ENCODE measurements at regions not wholly inside any gene's neighbourhood (a gene's known extent, or its start where the extent isn't known, plus 50 kb on each side); places are given as distances from the start of the nearest gene placed in this dataset.
"Not testable (repeated sequence)": the region's sequence is repeated elsewhere in the genome, so short reads cannot be mapped to it uniquely, and the experiment has no call there.

- no peak for ATAC-seq
- no peak for TF ChIP-seq CTCF (IDR thresholded peaks at IDR 0.05)
- no peak overlapping the region for H3K4me3 ChIP-seq
- intact Hi-C loops (cut with DNase I), result no loop called here
- no peak for DNase-seq
- H3K27me3 ChIP-seq, result no peaks in the 10 kb centered on the region
- no peak overlapping the region for H3K27ac ChIP-seq
- no peaks in the 10 kb centered on the region for H3K4me1 ChIP-seq
- H3K9me3 ChIP-seq, result peaks cover 0 to 17% of the 10 kb centered on the region in 2 donors
- no peaks in the 10 kb centered on the region for H3K36me3 ChIP-seq
Measured at GRCh38 chr7:119842786-119843185, 430.2 kb upstream of the KCND2 start.

DNA sequence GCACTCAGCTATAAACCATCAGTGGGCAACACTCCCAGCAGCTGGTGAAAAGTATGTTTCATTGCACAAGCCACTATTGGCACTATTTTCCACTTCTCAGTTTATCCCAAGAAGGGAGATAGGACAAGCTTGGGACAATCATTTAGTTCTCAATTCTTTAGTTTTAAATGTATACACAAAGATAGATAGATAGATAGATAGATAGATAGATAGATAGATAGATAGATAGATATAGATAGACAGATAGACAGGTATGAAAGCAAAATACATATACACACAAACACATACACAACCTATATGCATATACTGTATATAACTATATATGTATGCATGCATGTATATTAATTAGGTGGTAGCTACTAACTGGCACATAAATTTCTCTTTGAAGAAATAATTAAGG lies 411.6 kb upstream of the KCND2 start:
- intact Hi-C loops (cut with DNase I), result no loop called here
- Histone ChIP-seq H3K27ac (no peak overlapping the region), H3K36me3 (no peaks in the 10 kb centered on the region), H3K4me3 (no peak overlapping the region), H3K9me3 (peaks cover 0 to 3% of the 10 kb centered on the region in 2 donors), H3K4me1 (no peaks in the 10 kb centered on the region), H3K27me3 (no peaks in the 10 kb centered on the region)
- DNase-seq, result no peak
- no peak for ATAC-seq
- no peak for TF ChIP-seq CTCF (IDR thresholded peaks at IDR 0.05)

DNA sequence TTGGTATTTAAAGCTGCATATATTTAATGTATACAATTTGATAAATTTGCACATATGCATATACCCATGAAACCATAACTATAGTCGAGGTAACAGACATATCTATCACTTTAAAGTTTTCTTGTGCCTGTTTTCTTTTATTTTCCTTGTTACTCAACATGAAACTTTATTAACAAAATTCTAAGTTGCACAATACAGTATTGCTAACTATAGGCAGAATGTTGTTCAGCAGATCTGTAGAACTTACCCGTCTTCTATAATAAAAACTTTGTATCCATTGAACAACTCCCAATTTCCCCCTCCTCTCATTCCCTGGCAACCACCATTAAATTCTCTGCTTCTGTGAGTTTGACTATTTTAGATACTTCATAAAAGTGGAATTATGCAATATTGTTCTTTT lies 404.6 kb upstream of the KCND2 start:
- peaks cover 0 to 4% of the 10 kb centered on the region in 2 donors for H3K9me3 ChIP-seq
- H3K36me3 ChIP-seq, result no peaks in the 10 kb centered on the region
- no peaks in the 10 kb centered on the region for H3K4me1 ChIP-seq
- no peak for ATAC-seq
- no peak for TF ChIP-seq CTCF (IDR thresholded peaks at IDR 0.05)
- no peak for DNase-seq
- no peaks in the 10 kb centered on the region for H3K27me3 ChIP-seq
- no peak overlapping the region for H3K4me3 ChIP-seq
- no peak overlapping the region for H3K27ac ChIP-seq
- intact Hi-C loops (cut with DNase I), result no loop called here

DNA sequence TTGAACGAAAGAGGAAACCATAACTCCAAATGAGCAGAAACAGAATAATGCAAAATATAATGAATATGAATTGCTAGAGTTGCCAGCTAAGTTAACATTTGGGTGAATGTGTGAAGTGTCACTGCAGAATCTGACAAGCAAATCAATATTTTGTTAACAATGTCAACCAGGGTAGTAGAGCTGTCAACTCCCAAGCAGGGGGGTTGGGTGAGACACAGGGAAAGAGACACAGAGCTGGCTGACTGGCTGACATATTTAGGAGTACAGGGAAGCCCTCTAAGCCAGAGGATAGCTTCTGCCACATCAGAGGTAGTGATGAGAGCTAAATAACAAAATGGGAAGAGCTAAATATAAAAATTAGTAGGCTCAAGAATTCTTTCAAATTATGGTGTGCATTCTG lies 393.1 kb upstream of the KCND2 start:
- no peak for TF ChIP-seq CTCF (IDR thresholded peaks at IDR 0.05)
- Histone ChIP-seq H3K4me1 (no peaks in the 10 kb centered on the region), H3K9me3 (no peaks in the 10 kb centered on the region), H3K27ac (no peak overlapping the region), H3K4me3 (no peak overlapping the region), H3K36me3 (no peaks in the 10 kb centered on the region), H3K27me3 (no peaks in the 10 kb centered on the region)
- intact Hi-C loops (cut with DNase I), result no loop called here
- no peak for ATAC-seq
- no peak for DNase-seq

DNA sequence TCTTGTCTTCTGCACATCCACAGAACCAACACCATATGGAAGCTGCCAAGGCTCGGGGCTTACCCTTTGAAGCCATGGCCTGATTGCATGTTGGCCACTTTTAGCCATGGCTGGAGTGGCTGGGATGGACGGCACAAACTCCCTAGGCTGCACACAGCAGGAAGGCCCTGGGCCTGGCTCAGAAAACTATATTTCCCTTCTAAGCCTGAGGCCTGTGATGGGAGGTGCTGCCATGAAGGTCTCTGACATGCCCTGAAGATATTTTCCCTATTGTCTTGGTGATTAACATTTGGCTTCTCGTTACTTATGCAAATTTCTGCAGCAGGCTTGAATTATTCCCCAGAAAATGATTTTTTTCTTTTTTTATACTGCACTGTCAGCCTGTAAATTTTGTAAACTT lies 387.0 kb upstream of the KCND2 start:
- ATAC-seq (no peak), DNase-seq (peak in 1 of 4 donors; percentile 8)
- no peaks in the 10 kb centered on the region for H3K4me1 ChIP-seq
- H3K9me3 ChIP-seq, result peaks cover 0 to 3% of the 10 kb centered on the region in 2 donors
- intact Hi-C loops (cut with DNase I), result no loop called here
- H3K4me3 ChIP-seq, result no peak overlapping the region
- H3K27ac ChIP-seq, result no peak overlapping the region
- H3K27me3 ChIP-seq, result no peaks in the 10 kb centered on the region
- TF ChIP-seq CTCF (IDR thresholded peaks at IDR 0.05), result no peak
- no peaks in the 10 kb centered on the region for H3K36me3 ChIP-seq

- intact Hi-C loops (cut with DNase I); H3K27me3 ChIP-seq; H3K27ac ChIP-seq; H3K9me3 ChIP-seq; H3K4me1 ChIP-seq; DNase-seq; ATAC-seq; H3K36me3 ChIP-seq; H3K4me3 ChIP-seq: not testable (repeated sequence)
Measured at GRCh38 chr7:119886525-119886924, 386.4 kb upstream of the KCND2 start.
